Ascending aorta (tissue), 2 donors: ENCODE measurements at regions not wholly inside any gene's neighbourhood (a gene's known extent, or its start where the extent isn't known, plus 50 kb on each side); places are given as distances from the start of the nearest gene placed in this dataset.

ENCODE experiments used
- DNase-seq, 2 donors: peaks; one replicate each; pipeline ENCODE4 v3.0.0-alpha.2; 2019; ENCODE audit warnings: low spot score in 2 of 2
- H3K27ac ChIP-seq, 2 donors: fragments of 200-600 bp; sonication (generic); one replicate each; pipeline ENCODE4 v1.5.1; 2016 to 2017; ENCODE audit warnings: mild to moderate bottlenecking in 1 of 2
- H3K27me3 ChIP-seq: fragments of 200-600 bp; sonication (generic); one replicate; pipeline ENCODE4 v1.5.1; 2017
- H3K36me3 ChIP-seq, 2 donors: fragments of 200-600 bp; sonication (generic); one replicate each; pipeline ENCODE4 v1.5.1; 2016
- H3K4me1 ChIP-seq, 2 donors: fragments of 200-600 bp; sonication (generic); one replicate each; pipeline ENCODE4 v1.5.1; 2016 to 2017; ENCODE audit warnings: mild to moderate bottlenecking in 1 of 2
- H3K4me3 ChIP-seq, 2 donors: fragments of 200-600 bp; sonication (generic); one replicate each; pipeline ENCODE4 v1.5.1; 2016 to 2017; ENCODE audit warnings: mild to moderate bottlenecking in 1 of 2
- H3K9me3 ChIP-seq, 2 donors: fragments of 200-600 bp; sonication (generic); one replicate each; pipeline ENCODE4 v1.5.1; 2016
- intact Hi-C: fragments of 100-400 bp; cut with DNase I; formaldehyde crosslinking; loops from one replicate; pipeline ENCODE4 v1.15.1; 2023
- TF ChIP-seq, protein P1 (sequence below), 3 experiments: fragments of 200-600 bp in 2 of 3; fragments of 450-650 bp in 1 of 3; sonication (generic) in 2 of 3; IDR thresholded peaks; one replicate each; pipeline ENCODE4 v1.5.1; 2016 to 2019; ENCODE audit warnings: antibody characterized with exemption in 3 of 3, mild to moderate bottlenecking in 1 of 3, moderate library complexity in 1 of 3

GRCh38 chr5:61931236-61931635 lies 374.8 kb upstream of the KIF2A start:
- H3K9me3 ChIP-seq = no peaks in the 10 kb centered on the region
- H3K27ac ChIP-seq = no peak overlapping the region
- intact Hi-C loops = no loop called here
- no peaks in the 10 kb centered on the region for H3K36me3 ChIP-seq
- no peak for DNase-seq
- H3K4me3 ChIP-seq = no peak overlapping the region
- no peaks in the 10 kb centered on the region for H3K4me1 ChIP-seq
- H3K27me3 ChIP-seq = no peaks in the 10 kb centered on the region
- TF ChIP-seq, protein P1, sequence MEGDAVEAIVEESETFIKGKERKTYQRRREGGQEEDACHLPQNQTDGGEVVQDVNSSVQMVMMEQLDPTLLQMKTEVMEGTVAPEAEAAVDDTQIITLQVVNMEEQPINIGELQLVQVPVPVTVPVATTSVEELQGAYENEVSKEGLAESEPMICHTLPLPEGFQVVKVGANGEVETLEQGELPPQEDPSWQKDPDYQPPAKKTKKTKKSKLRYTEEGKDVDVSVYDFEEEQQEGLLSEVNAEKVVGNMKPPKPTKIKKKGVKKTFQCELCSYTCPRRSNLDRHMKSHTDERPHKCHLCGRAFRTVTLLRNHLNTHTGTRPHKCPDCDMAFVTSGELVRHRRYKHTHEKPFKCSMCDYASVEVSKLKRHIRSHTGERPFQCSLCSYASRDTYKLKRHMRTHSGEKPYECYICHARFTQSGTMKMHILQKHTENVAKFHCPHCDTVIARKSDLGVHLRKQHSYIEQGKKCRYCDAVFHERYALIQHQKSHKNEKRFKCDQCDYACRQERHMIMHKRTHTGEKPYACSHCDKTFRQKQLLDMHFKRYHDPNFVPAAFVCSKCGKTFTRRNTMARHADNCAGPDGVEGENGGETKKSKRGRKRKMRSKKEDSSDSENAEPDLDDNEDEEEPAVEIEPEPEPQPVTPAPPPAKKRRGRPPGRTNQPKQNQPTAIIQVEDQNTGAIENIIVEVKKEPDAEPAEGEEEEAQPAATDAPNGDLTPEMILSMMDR (IDR thresholded peaks at IDR 0.05) = no peak

GRCh38 chr5:61933787-61934626 lies 372.0 kb upstream of the KIF2A start:
- Histone ChIP-seq H3K27ac (no peak overlapping the region), H3K27me3 (no peaks in the 10 kb centered on the region), H3K36me3 (no peaks in the 10 kb centered on the region), H3K9me3 (no peaks in the 10 kb centered on the region), H3K4me1 (no peaks in the 10 kb centered on the region), H3K4me3 (no peak overlapping the region)
- no peak for DNase-seq
- TF ChIP-seq, protein P1 (IDR thresholded peaks at IDR 0.05) = peak in 2 of 3 experiments; percentile 12 to 31
- intact Hi-C loops = no loop called here

- Histone ChIP-seq H3K9me3 (no peaks in the 10 kb centered on the region), H3K27me3 (no peaks in the 10 kb centered on the region), H3K4me3 (no peak overlapping the region), H3K4me1 (no peaks in the 10 kb centered on the region), H3K36me3 (no peaks in the 10 kb centered on the region), H3K27ac (no peak overlapping the region)
- DNase-seq = no peak
- TF ChIP-seq, protein P1 (IDR thresholded peaks at IDR 0.05) = no peak
- intact Hi-C loops = no loop called here
These were observed 364.4 kb upstream of the KIF2A start for GRCh38 chr5:61941637-61942036.

DNA sequence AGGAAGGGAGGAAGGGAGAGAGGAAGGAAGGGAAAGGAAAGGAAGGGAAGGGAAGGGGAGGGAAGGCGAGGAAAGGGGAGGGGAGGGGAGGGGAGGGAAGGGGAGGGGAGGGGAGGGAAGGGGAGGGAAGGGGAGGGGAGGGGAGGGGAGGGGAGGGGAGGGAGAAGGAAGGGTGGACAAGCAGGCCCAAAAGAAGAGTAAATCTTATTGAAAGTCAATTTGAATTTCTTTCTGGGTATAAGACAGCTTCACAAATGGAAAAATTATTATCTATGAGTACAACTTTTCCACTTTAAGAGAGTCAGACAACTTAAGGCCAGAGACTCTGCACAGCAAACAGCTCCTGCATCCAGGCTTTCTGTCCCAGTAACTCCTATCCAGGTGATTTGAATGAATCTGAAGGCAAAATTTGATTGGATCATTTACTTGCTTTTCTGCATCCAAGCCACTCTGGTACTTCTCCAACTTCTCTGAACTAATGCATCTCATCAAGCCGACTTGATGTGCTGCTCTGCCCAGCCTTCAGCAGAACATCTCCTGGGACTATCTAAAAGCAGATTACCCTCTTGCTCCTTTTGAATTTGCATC lies 363.4 kb upstream of the KIF2A start:
- Histone ChIP-seq H3K4me1 (no peaks in the 10 kb centered on the region), H3K27me3 (no peaks in the 10 kb centered on the region), H3K36me3 (no peaks in the 10 kb centered on the region), H3K27ac (no peak overlapping the region), H3K4me3 (no peak overlapping the region), H3K9me3 (no peaks in the 10 kb centered on the region)
- TF ChIP-seq, protein P1 (IDR thresholded peaks at IDR 0.05) = no peak
- intact Hi-C loops = no loop called here
- DNase-seq = no peak

DNA sequence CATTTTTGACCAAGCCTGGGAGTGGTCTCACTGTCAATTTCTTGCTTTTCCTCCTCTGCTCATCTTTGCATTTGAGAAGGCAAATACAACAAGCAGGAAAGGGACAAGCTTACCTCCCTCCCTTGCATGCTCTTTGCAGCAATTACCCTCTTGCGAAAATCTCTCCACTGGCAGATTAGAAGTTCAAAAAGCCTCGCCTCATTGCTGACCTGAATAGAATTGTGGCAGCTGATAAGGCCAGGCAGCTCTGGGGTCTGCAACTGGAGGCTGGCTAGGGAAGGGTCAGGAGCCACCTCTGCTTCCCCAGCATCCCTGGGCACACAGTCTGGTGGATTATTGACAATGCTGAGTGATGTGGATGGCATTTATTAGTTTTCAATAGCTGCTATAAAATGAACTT lies 362.3 kb upstream of the KIF2A start:
- TF ChIP-seq, protein P1 (IDR thresholded peaks at IDR 0.05) = no peak
- no peaks in the 10 kb centered on the region for H3K27me3 ChIP-seq

More for the DNA sequence above, 362.3 kb upstream of the KIF2A start:
- Histone ChIP-seq H3K9me3 (no peaks in the 10 kb centered on the region), H3K4me1 (no peaks in the 10 kb centered on the region), H3K4me3 (no peak overlapping the region), H3K27ac (no peak overlapping the region), H3K36me3 (no peaks in the 10 kb centered on the region)
- DNase-seq = no peak
- intact Hi-C loops = no loop called here
